HG02870 (cell line): ENCODE measurements at regions not wholly inside any gene's neighbourhood (a gene's known extent, or its start where the extent isn't known, plus 50 kb on each side); places are given as distances from the start of the nearest gene placed in this dataset.

Experiments
- ATAC-seq: cut with Tn5 transposase; IDR thresholded peaks from one replicate; pipeline ENCODE4 v1.9.1; 2021; ENCODE audit warnings: mild to moderate bottlenecking, moderate library complexity; ENCODE audit not compliant: unreplicated experiment

- no peak for ATAC-seq
Measured at GRCh38 chr7:131747658-131748232, 191.3 kb upstream of the PODXL start.

- ATAC-seq = no peak
Measured at GRCh38 chr7:131745390-131746248, 189.2 kb upstream of the PODXL start.

- ATAC-seq = no peak
Measured at GRCh38 chr7:131741446-131741845, 185.0 kb upstream of the PODXL start.

- ATAC-seq = no peak
Measured at GRCh38 chr7:131737746-131738465, 181.5 kb upstream of the PODXL start.

DNA sequence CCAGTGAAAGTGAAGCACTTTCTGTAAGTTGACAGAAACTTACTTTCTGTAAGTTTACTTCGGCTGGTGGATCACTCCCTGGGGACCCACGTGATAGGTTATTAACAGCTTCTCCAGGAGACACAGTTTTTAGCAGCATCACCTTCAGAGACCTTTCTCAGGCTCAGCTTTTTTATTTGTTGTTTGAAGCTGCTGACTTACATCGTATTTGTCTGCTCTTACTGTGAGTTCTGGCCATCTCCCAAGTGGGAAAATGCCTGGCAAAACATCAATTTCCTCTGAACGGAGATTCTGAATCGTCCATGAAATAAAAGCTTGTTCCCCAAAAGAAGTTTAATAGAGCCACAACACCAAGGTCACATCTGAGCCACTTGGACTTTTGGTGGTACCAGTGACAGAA lies 178.7 kb upstream of the PODXL start:
- ATAC-seq = no peak

DNA sequence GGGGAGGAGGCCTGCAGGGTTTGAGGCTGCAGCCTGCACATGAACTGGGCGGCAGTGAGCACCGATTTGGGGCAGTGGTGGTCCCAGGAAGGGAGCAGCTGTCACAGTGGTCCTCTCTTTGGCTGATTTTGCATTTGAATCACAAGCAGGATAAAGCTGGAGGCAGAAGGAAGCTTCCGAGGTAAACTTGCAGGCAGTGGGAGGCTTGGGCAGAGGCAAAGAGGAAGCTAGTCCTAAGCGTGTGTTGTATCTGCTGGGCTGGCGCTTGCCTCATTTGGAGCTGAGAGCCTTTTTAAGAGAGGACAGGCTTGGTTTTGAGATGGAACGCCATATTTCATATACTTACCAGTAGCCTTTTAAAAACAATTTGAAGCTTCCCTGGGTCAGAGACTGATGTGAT lies 177.2 kb upstream of the PODXL start:
- no peak for ATAC-seq

- ATAC-seq = no peak
Measured at GRCh38 chr7:131727189-131727588, 170.8 kb upstream of the PODXL start.

DNA sequence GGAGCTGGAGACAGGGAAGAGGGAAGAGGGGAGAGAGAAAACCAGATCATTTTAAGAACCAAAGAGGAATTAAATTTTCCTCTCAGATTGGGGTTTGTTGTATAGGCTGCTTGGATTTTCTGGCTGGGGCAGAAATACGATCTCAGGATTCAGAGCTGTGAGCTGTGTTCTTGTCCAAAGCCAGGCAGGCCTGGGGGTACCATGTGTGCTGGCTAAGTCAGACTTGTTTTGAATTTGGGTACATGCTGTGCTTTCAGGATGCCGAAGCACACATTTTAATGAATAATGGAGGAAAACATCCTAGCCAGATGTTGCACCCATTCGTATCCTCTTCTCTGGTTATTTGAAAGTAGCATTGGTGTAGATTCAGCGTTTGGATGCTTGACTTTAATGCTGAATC lies 170.3 kb upstream of the PODXL start:
- ATAC-seq = no peak

DNA sequence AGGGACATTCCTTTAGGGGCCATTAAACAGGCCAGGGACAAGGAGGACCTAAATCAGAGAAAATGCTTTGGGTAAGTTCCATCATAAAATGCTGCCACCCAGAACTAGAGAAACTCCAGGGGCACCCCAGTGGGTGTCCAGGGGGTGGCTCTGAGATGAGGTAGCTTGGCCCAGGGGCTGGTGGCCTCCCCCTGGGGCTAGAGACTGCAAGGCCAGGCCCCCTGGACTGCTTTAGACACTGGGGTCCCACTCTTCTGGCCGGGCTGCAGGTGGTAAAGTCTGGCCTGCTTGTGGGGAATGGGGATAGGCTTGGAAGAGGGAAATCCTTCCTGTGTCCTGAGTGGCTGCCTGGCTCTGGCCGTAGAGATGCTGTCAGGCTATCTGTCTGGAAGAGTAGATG lies 169.6 kb upstream of the PODXL start:
- ATAC-seq = no peak

GRCh38 chr7:131724776-131725345 lies 168.4 kb upstream of the PODXL start:
- no peak for ATAC-seq

DNA sequence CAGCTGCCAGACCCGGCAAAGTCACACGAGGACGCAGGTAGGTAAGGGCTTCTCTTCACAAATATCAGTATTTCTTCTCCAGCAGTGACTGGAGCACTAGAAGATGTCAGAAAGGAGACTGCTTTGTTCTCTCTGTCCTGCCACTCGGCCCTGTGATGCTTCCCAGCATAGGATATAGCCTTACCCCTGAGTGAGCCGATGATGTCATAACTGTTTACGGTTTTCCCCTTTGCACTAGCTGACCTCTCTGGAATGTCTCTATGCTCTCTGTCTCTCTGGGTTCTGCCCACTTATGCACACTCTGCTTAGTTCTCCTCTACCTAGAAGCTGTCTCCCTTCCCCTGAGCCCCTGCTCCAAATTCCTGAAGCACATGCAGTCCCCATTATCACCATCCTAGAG lies 167.5 kb upstream of the PODXL start:
- ATAC-seq = no peak

DNA sequence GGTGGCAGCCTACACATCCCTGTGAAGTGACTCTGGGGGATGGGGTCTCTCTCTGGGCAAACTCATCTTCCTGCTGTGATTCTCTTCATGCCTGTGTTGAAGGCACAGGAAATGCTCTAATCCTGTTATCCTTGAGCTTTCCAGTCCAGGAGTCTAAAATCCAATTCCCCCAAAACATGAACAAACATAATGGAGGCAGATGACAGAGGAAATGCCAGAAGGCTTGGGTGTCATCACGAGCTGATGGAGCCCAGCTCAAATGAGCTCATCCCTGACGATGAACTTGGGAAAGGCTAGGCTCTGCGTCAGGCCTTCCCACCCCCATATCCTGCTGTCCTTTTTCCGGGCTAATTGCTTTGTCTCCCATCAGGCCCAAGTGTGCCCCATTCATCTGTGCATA lies 165.9 kb upstream of the PODXL start:
- ATAC-seq = no peak

DNA sequence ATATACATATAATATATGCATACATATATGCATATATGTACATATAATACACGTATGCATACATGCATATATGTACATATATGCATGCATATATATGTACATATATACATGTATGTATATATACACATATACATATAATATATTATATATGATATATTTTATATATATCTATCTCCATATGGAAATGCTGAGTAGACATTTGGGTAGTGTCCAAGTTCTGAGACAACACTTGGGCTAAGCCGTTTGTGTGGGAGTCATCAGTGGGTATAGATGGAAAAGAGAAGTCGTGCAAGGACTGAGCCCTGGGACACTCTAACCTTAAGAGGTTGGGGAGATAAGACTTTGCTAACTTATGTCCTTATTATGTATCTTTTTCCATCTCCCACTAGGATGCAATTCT lies 165.2 kb upstream of the PODXL start:
- no peak for ATAC-seq

- no peak for ATAC-seq
Measured at GRCh38 chr7:131720703-131721102, 164.3 kb upstream of the PODXL start.

DNA sequence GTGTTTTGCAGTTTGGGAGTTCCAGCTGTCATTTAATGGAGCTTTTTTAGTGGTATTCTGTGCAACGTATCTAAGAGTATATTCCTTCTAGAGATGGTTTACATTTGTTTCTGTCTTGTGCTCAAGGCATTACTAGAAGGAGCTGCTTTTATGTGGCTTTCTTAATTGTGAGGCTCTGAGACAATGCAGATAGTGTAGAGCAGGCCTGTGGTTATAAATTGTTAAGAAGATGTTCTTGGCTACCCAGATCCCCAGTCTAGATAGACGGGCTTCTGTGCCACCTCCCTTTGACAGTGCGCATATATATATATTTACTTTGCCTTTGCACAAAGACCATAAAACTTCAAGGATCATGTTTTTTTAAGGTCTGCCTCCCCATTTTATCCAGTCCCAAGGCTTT lies 160.8 kb upstream of the PODXL start:
- ATAC-seq = no peak

DNA sequence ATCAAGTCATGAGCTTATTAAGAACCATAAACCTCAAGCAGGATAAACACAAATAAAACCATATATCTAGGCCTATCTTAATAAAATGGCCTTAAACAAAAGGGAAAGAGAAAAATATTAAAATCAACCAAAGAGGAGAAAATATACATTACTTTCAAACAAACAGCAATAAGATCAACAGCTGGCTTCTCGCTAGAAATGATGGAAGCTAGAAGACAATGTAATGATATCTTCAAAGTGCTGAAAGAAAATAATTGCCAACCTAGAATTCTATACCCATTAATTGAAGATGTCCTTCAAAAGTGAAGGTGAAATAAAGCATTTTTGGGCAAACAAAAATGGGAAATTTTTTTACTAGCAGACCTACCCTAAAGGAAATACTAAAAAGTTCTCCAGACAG lies 142.9 kb upstream of the PODXL start:
- ATAC-seq = no peak

DNA sequence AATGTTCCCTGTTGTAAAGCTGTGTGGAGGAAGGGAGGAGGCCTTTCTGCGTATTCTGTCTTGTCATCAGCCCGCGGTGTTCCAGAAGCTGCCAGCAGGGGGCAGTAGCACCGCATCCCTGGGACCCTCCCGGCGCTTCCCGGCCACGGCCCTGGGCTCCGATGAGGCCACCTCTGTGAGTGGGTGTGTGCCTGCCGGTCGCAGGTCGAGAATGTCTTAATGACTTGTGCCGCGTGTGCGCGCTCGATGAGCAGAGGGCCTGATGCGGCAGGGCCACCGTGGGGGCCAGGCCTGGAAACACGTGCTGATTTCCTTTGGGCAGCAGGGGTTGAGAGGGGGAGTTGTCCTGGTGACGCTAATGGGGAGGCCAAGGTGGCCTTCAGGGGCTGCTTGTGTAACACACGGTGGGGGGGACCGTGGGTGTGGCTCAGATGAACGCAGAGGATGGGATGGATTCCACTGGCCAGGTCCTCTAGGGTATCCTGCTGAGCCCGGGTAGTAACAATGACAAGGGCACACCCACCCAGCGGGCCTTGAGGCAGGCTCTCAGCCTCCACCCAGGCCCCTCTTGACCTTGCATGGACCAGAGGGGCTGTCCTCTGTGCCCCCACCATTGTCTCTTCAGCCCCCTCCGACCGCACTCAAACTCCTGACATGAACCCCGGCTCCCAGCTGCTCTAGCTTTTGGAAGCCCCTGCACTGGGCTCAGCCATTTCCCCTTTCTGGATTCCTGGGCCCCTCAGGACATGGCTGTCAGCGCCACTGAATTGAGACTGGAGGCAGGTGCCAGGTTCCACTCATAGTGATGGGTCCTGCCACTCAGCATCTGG lies 135.9 kb upstream of the PODXL start:
- no peak for ATAC-seq

DNA sequence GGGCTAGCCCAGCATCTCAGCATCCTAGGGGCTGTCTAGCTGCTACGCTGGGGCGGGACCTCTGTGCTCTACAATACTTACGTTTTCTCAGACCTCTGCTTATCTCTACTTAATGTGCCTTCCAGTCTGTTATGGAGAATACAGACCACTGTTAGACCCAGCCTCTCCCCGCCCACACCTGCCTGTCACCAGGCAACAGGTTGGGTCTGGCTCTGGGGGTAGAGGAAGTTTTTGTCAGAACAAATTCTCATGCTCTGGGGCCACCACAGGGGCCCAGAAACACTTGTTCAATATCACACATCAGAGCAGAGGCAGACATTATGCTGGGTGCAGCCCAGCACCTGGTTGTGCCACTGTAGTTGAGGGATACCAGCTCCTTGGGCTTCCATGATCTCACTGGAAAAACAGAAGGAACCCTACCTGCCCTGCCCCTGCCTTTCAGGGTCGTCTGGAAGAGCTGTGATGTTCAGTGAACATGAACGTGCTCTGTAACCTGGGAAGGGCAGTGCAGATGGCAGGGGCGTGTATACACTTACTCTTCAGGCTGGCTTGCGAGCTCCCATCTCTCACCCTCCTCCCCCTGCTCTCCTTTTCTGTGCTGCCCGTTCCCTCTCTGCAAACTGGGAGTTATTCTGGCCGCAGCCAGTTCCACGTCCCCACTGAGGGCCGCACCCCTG lies 135.2 kb upstream of the PODXL start:
- ATAC-seq = no peak

DNA sequence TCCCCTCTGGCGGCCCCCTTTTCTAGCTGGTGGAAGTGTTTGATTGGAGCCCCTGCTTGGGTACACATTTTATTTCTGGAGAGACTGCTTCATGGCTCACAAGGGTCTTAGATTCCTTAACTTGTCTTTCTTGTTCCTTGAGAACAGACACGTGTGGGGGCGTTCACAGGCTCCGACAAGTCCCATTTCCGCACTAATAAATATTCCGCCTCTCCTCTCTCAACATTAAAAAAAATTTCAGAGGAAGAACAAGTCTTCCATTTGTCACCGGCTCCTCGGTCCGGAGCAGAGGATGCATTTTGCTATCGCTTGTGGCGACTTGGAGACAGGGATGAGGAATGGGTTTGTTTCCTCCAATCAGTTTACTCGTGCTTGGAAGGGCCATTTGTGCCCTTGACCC lies 134.0 kb upstream of the PODXL start:
- no peak for ATAC-seq

GRCh38 chr7:131689662-131690234 lies 133.3 kb upstream of the PODXL start:
- ATAC-seq = no peak
